SU-DHL-6 (cell line): ENCODE measurements at regions not wholly inside any gene's neighbourhood (a gene's known extent, or its start where the extent isn't known, plus 50 kb on each side); places are given as distances from the start of the nearest gene placed in this dataset.

ENCODE experiments used
- H2AFZ ChIP-seq: fragments of 200-600 bp; sonication (generic); 2 replicates; pipeline ENCODE4 v1.6.1; 2014; ENCODE audit warnings: low read depth, mild to moderate bottlenecking, moderate library complexity, mixed read lengths, antibody characterized with exemption, low read length; ENCODE audit not compliant: severe bottlenecking
- H3F3A ChIP-seq: fragments of 200-600 bp; shearing (Covaris generic); 2 replicates; pipeline ENCODE4 v1.6.0; 2016; ENCODE audit warnings: antibody characterized with exemption, mild to moderate bottlenecking; ENCODE audit not compliant: insufficient read depth
- H3K27ac ChIP-seq: fragments of 200-600 bp; sonication (generic); 2 replicates; pipeline ENCODE4 v1.5.1; 2016; ENCODE audit warnings: low read depth, mild to moderate bottlenecking, low read length, moderate library complexity, mixed read lengths
- H3K27me3 ChIP-seq: fragments of 200-600 bp; sonication (generic), shearing (Covaris generic); 2 replicates; pipeline ENCODE4 v1.6.0; 2014; ENCODE audit warnings: mild to moderate bottlenecking, low read length
- H3K36me3 ChIP-seq: fragments of 200-600 bp; sonication (generic); 2 replicates; pipeline ENCODE4 v1.6.1; 2014; ENCODE audit warnings: mild to moderate bottlenecking, low read length, mixed read lengths
- H3K4me2 ChIP-seq: fragments of 300-600, 200-600 bp; shearing (Covaris generic), sonication (generic); 2 replicates; pipeline ENCODE4 v1.6.0; 2014; ENCODE audit warnings: low read length, low read depth, mild to moderate bottlenecking; ENCODE audit not compliant: poor library complexity, severe bottlenecking
- H3K4me3 ChIP-seq: fragments of 200-600 bp; sonication (generic); 2 replicates; pipeline ENCODE4 v1.5.1; 2014; ENCODE audit warnings: antibody characterized with exemption, low read length, mild to moderate bottlenecking, mixed read lengths; ENCODE audit not compliant: insufficient read depth, poor library complexity, severe bottlenecking
- H3K79me2 ChIP-seq: fragments of 200-600 bp; sonication (generic); 2 replicates; pipeline ENCODE4 v1.6.1; 2014; ENCODE audit warnings: mild to moderate bottlenecking, low read length, moderate library complexity; ENCODE audit not compliant: insufficient read depth
- H3K9ac ChIP-seq: fragments of 200-600 bp; sonication (generic); 2 replicates; pipeline ENCODE4 v1.7.0; 2014; ENCODE audit warnings: mild to moderate bottlenecking, low read length
- H3K9me2 ChIP-seq: fragments of 200-600 bp; sonication (generic); replicated peaks from 2 replicates; pipeline ENCODE4 v1.6.1; 2014; ENCODE audit warnings: low read length; ENCODE audit not compliant: insufficient read depth
- H3K9me3 ChIP-seq: fragments of 200-600 bp; sonication (generic); 2 replicates; pipeline ENCODE4 v1.6.1; 2014; ENCODE audit warnings: low read length, mixed read lengths; ENCODE audit not compliant: insufficient read depth
- H4K20me1 ChIP-seq: fragments of 200-600 bp; sonication (generic); 2 replicates; pipeline ENCODE4 v1.6.1; 2014; ENCODE audit warnings: low read depth, mild to moderate bottlenecking, antibody characterized with exemption, low read length, moderate library complexity, mixed read lengths
- CTCF ChIP-seq: fragments of 200-600 bp; sonication (generic); IDR thresholded peaks from one replicate; pipeline ENCODE4 v1.5.1; 2017; ENCODE audit warnings: antibody characterized with exemption, mild to moderate bottlenecking, low read length, moderate library complexity; ENCODE audit not compliant: insufficient read depth, poor library complexity, severe bottlenecking
- EZH2phosphoT487 ChIP-seq: fragments of 200-600 bp; sonication (generic), shearing (Covaris generic); conservative IDR thresholded peaks from 2 replicates; pipeline ENCODE4 v1.6.1; 2018; ENCODE audit warnings: mild to moderate bottlenecking, antibody characterized with exemption, low read length, moderate library complexity, mixed read lengths

DNA sequence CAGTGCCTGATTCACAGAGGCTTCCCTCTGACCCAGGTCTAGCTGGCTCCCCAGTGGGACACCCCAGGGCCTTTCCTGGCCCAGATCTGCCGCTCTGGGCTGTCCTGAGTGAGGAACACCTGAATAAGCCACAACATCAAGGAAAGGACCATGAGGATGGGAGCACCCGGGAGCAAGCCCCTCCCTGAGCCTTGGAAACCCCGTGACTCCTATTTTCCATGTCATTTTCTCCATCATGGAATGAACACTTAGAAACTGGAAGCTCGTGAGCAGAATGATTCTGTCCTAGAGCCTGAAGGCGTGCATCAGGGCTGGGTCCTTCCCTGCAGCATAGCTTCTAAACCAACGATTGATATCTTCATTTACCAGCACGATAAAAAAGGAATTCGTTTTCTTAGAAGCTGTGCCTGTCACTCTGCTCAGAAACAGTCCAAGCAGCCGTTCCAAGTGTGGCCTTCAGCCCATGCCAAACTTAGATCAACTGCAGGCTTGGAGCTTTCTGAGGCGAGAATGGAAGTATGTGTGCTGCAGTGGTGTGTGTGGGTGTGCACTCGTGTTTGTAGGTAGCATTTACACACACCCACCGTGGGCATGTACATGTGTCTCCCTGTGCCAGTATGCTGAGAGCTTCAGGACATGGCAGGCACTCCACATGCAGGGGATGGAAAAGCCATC is 83.2 kb upstream of the FOXC1 start:
- Histone ChIP-seq H3K4me2 (no peak overlapping the region), H3K4me3 (no peak overlapping the region), H2AFZ (no peak overlapping the region)

DNA sequence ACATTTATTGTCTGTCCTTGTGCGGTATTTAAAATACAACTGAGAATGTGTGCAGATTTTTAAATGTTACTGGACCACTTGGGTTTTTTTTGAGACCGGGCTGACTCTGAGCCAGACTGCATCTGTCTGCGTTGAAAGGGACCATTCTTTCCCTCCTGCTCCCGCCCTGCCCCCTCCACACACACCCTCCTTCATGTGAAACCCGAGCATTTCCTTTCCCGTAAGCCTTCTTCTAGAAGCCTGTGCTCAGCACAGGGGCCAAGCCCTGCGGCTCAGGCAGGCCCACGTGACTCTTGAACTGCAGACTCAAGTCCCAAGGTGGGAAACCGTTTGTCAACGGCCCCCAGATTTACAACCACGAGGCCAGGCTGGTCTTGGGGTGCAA is 82.7 kb upstream of the FOXC1 start:
- Histone ChIP-seq H3K27ac (no peak overlapping the region), H3K9me3 (no peaks in the 10 kb centered on the region), H3K4me3 (no peak overlapping the region), H3F3A (no peaks in the 10 kb centered on the region), H3K36me3 (no peaks in the 10 kb centered on the region), H3K79me2 (no peaks in the 10 kb centered on the region), H3K27me3 (no peaks in the 10 kb centered on the region), H2AFZ (no peak overlapping the region), H3K9ac (no peak overlapping the region), H4K20me1 (no peaks in the 10 kb centered on the region), H3K9me2 (no peaks in the 10 kb centered on the region), H3K4me2 (no peak overlapping the region)
- no peak for TF ChIP-seq EZH2phosphoT487
- no peak for TF ChIP-seq CTCF

More for the DNA sequence above, 83.2 kb upstream of the FOXC1 start:
- Histone ChIP-seq H3F3A (no peaks in the 10 kb centered on the region), H3K27me3 (no peaks in the 10 kb centered on the region), H3K9me3 (no peaks in the 10 kb centered on the region), H3K79me2 (no peaks in the 10 kb centered on the region), H3K36me3 (no peaks in the 10 kb centered on the region), H4K20me1 (no peaks in the 10 kb centered on the region), H3K9ac (no peak overlapping the region), H3K9me2 (no peaks in the 10 kb centered on the region), H3K27ac (no peak overlapping the region)
- TF ChIP-seq EZH2phosphoT487, result no peak
- no peak for TF ChIP-seq CTCF

- no peaks in the 10 kb centered on the region for H3K9me2 ChIP-seq
- no peaks in the 10 kb centered on the region for H3K79me2 ChIP-seq
- no peaks in the 10 kb centered on the region for H3K9me3 ChIP-seq
- H4K20me1 ChIP-seq, result no peaks in the 10 kb centered on the region
- H3K36me3 ChIP-seq, result no peaks in the 10 kb centered on the region
- no peak overlapping the region for H2AFZ ChIP-seq
- H3F3A ChIP-seq, result no peaks in the 10 kb centered on the region
- no peaks in the 10 kb centered on the region for H3K27me3 ChIP-seq
- no peak overlapping the region for H3K4me2 ChIP-seq
- no peak overlapping the region for H3K27ac ChIP-seq
- no peak overlapping the region for H3K9ac ChIP-seq
- no peak overlapping the region for H3K4me3 ChIP-seq
- TF ChIP-seq EZH2phosphoT487 (no peak), CTCF (no peak)
Observed at GRCh38 chr6:1535295-1535694, 74.4 kb upstream of the FOXC1 start.
